ENCODE measurements at regions not wholly inside any gene's neighbourhood (a gene's known extent, or its start where the extent isn't known, plus 50 kb on each side); places are given as distances from the start of the nearest gene placed in this dataset.

- TF ChIP-seq CREB1 (CRISPR knock-in tag; IDR thresholded peaks at IDR 0.05; ENCODE audit: low read depth) (no peak), EZH2phosphoT487 (IDR thresholded peaks at IDR 0.05; ENCODE audit: unreplicated experiment) (no peak), ZNF114 (CRISPR knock-in tag; IDR thresholded peaks at IDR 0.05) (no peak), REST (IDR thresholded peaks at IDR 0.05; ENCODE audit: unreplicated experiment) (no peak)
Observed at GRCh38 chr2:38215522-38215921, 139.6 kb upstream of the CYP1B1 start (continued).

DNA sequence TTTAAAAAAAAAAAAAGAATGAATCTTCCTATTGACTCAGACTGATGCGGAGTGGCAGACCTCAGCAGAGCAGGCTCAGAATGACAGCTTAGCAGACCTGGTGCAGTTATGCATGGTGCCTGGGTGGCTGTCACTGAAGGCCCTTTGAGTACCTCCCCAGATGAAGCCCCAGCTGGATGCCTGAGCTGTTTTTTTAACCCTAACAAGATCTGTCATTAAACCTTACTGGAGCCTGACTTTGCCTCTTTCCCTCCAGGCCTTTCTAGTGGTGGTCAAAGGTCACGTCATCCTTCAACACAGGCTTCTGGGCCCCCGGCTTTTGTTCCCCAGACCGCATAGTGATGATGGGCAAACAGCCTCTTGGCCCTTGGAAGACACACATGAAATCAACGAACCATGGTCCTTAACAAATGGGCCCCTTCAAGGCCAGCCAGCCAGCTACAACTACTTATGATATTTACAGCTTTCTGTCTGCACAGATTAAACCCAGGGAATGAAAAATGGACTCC lies 138.3 kb upstream of the CYP1B1 start:
- Mint-ChIP-seq H3K27me3 (ENCODE audit: insufficient read depth, low read depth, poor library complexity) (peaks cover 1% of the 10 kb centered on the region), H3K36me3 (ENCODE audit: low read depth) (no peaks in the 10 kb centered on the region), H3K27ac (no peak overlapping the region), H3K9me3 (no peaks in the 10 kb centered on the region), H3K4me3 (no peak overlapping the region), H3K4me1 (no peaks in the 10 kb centered on the region; the same call in 2 of the 3 replicates)
- no peaks in the 10 kb centered on the region; the same call in 1 of the 2 replicates for H3K4me1 ChIP-seq (ENCODE audit: insufficient read depth)
- H3K36me3 ChIP-seq (ENCODE audit: insufficient read depth): no peaks in the 10 kb centered on the region
- H3K27ac ChIP-seq (ENCODE audit: low read depth): no peak overlapping the region
- no peak for TF ChIP-seq REST (IDR thresholded peaks at IDR 0.05; ENCODE audit: unreplicated experiment)
- no peaks in the 10 kb centered on the region for H3K79me2 ChIP-seq (replicated peaks; ENCODE audit: insufficient read depth)
- DNase-seq (ENCODE audit: low spot score): no peak
- no peaks in the 10 kb centered on the region for H3F3A ChIP-seq (replicated peaks; ENCODE audit: low read depth)
- no peak for ATAC-seq
- H3K27me3 ChIP-seq (ENCODE audit: insufficient read depth): no peaks in the 10 kb centered on the region
- no peak overlapping the region for H3K4me3 ChIP-seq
- H2AFZ ChIP-seq: no peak overlapping the region
- no peak overlapping the region for H3K4me2 ChIP-seq
- H4K20me1 ChIP-seq (replicated peaks; ENCODE audit: insufficient read depth): no peaks in the 10 kb centered on the region
- H3K9me2 ChIP-seq (ENCODE audit: insufficient read depth): peaks cover 8% of the 10 kb centered on the region

DNA sequence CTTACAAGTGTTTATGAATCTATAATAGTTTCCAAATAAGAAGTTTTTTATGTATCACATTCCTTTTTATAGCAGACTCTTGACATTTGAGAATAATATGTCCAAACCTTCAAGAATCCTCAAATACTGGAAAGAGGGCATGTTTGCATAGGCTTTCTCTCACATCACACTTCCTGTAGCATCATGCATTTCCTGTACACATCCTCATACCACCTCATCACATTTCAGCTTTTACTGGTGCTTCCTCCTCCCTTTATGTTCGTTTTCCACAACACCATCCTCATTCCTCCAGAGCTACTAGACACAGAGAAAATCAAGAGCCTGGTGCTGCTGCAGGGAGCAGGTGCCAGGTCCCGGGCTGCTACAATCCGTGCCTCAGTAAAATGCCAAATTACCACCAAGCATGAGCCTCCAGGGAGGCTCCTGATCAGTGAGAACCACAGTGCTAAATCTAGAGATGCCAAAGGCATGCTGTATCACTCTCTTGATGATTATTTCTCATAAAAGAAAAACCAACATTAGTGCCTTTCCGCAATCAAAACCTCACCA lies 137.7 kb upstream of the CYP1B1 start:
- no peaks in the 10 kb centered on the region for H3K79me2 ChIP-seq (replicated peaks; ENCODE audit: insufficient read depth)
- no peaks in the 10 kb centered on the region for H4K20me1 ChIP-seq (replicated peaks; ENCODE audit: insufficient read depth)
- no peaks in the 10 kb centered on the region; the same call in 1 of the 2 replicates for H3K4me1 ChIP-seq (ENCODE audit: insufficient read depth)
- H3K27ac ChIP-seq (ENCODE audit: low read depth): no peak overlapping the region
- H3K4me2 ChIP-seq: no peak overlapping the region
- peaks cover 1% of the 10 kb centered on the region for H3K27me3 Mint-ChIP-seq (ENCODE audit: insufficient read depth, low read depth, poor library complexity)
- no peaks in the 10 kb centered on the region; the same call in 2 of the 3 replicates for H3K4me1 Mint-ChIP-seq
- no peak overlapping the region for H2AFZ ChIP-seq
- H3F3A ChIP-seq (replicated peaks; ENCODE audit: low read depth): no peaks in the 10 kb centered on the region
- ATAC-seq (no peak), DNase-seq (ENCODE audit: low spot score) (no peak)
- no peak overlapping the region for H3K4me3 Mint-ChIP-seq
- H3K9me2 ChIP-seq (ENCODE audit: insufficient read depth): peaks cover 8% of the 10 kb centered on the region
- no peak overlapping the region for H3K4me3 ChIP-seq
- H3K27ac Mint-ChIP-seq: no peak overlapping the region
- no peaks in the 10 kb centered on the region for H3K36me3 ChIP-seq (ENCODE audit: insufficient read depth)
- H3K27me3 ChIP-seq (ENCODE audit: insufficient read depth): no peaks in the 10 kb centered on the region
- H3K36me3 Mint-ChIP-seq (ENCODE audit: low read depth): no peaks in the 10 kb centered on the region
- no peaks in the 10 kb centered on the region for H3K9me3 Mint-ChIP-seq
- TF ChIP-seq ZNF331 (CRISPR knock-in tag; IDR thresholded peaks at IDR 0.05; ENCODE audit: low read depth) (no peak), STAT1 (IDR thresholded peaks at IDR 0.05; ENCODE audit: unreplicated experiment) (no peak)

All from GM23338 (cell line).